ENCODE measurements at regions not wholly inside any gene's neighbourhood (a gene's known extent, or its start where the extent isn't known, plus 50 kb on each side); places are given as distances from the start of the nearest gene placed in this dataset.
"Not testable (repeated sequence)": the region's sequence is repeated elsewhere in the genome, so short reads cannot be mapped to it uniquely, and the experiment has no call there.

DNA sequence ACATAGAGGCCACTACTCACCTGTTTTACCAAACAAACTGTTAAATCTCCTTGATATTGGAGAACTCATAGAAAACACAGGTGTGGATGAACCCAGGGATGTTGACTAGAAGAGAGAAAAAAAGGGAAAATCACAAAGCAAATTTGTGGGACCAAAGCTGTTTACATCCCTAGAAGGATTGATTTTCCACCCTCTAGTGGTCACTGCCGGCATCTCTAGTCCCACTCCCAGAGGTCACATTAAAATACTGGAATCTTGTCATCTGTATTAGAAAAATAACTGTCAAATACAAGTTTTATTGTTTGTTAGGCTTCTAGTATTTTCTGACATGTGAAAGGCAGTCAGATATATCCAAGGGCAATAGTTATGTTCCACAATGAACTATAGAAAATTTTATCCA lies 469.7 kb downstream of the FOXD4L4 start:
- H3K36me3 ChIP-seq (ENCODE audit: insufficient read depth, low read length); H3K4me1 Mint-ChIP-seq (ENCODE audit: low read depth); H3K4me3 Mint-ChIP-seq; H3K36me3 Mint-ChIP-seq (ENCODE audit: low read depth); ATAC-seq (ENCODE audit: poor library complexity); H3K27me3 ChIP-seq (ENCODE audit: control insufficient read depth in 1 of 2, insufficient read depth in 2 of 2, low read length in 2 of 2); DNase-seq; intact Hi-C loops (cut with DNase I, micrococcal nuclease); H3K9me3 Mint-ChIP-seq; H3K27ac Mint-ChIP-seq; H3K9me3 ChIP-seq (ENCODE audit: control insufficient read depth in 1 of 2, insufficient read depth in 1 of 2, low read length in 2 of 2); H3K4me1 ChIP-seq (ENCODE audit: insufficient read depth, low read length); POLR2A ChIA-PET; CTCF ChIA-PET; H3K27ac ChIP-seq (ENCODE audit: low read depth in 1 of 2, low read length in 2 of 2); H3K4me3 ChIP-seq (ENCODE audit: low read length); H3K27me3 Mint-ChIP-seq: not testable (repeated sequence)

DNA sequence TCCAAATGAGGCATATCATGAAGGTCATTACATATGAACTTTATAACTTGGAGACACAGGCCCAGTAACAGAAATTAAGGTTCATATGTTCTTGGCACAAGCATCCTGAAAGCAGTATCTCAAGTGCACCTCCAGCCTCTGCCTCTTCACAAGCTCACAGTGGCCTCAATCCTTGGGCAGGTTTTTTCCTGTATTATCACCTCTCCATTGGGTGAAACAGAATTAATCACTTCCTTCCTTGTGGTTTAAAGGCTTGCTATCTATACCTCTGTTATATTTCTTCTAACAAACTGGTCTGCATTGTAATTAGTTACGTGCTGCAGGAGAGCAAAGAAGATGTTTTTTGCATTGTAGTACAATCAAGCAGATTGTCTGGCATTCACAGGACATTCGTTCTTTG lies 471.0 kb downstream of the FOXD4L4 start:
- H3K36me3 Mint-ChIP-seq (ENCODE audit: low read depth); intact Hi-C loops (cut with DNase I, micrococcal nuclease); H3K4me3 Mint-ChIP-seq; DNase-seq; H3K27ac ChIP-seq (ENCODE audit: low read depth in 1 of 2, low read length in 2 of 2); H3K4me1 ChIP-seq (ENCODE audit: insufficient read depth, low read length); H3K27me3 Mint-ChIP-seq; H3K9me3 Mint-ChIP-seq; H3K27me3 ChIP-seq (ENCODE audit: control insufficient read depth in 1 of 2, insufficient read depth in 2 of 2, low read length in 2 of 2); H3K9me3 ChIP-seq (ENCODE audit: control insufficient read depth in 1 of 2, insufficient read depth in 1 of 2, low read length in 2 of 2); POLR2A ChIA-PET; CTCF ChIA-PET; H3K27ac Mint-ChIP-seq; H3K4me1 Mint-ChIP-seq (ENCODE audit: low read depth); H3K4me3 ChIP-seq (ENCODE audit: low read length); H3K36me3 ChIP-seq (ENCODE audit: insufficient read depth, low read length); ATAC-seq (ENCODE audit: poor library complexity): not testable (repeated sequence)

DNA sequence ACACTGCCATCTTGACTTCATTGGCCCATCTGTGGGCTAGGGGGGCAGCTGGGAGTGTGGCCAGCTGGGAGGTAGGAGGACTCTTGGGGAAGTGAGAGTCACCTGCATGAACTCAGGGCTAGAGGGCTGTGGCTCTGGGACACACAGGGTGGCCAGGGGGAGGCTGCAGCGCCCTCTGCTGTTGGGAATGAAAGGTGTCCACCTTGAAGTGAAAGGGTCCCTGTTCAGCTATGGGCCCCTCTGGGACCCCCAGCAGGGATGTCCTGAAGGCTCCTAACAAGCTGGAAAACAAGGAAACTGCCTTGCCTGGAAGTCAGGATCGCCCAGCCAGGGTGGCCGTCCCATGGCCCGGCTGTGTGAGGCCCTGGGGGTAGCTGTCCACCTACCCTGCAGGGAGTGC lies 507.8 kb downstream of the FOXD4L4 start:
- H3K27ac ChIP-seq (ENCODE audit: low read depth in 1 of 2, low read length in 2 of 2); ATAC-seq (ENCODE audit: poor library complexity); H3K27me3 Mint-ChIP-seq; CTCF ChIA-PET; H3K36me3 ChIP-seq (ENCODE audit: insufficient read depth, low read length); H3K27me3 ChIP-seq (ENCODE audit: control insufficient read depth in 1 of 2, insufficient read depth in 2 of 2, low read length in 2 of 2); H3K4me3 ChIP-seq (ENCODE audit: low read length); POLR2A ChIA-PET; H3K4me3 Mint-ChIP-seq; H3K4me1 ChIP-seq (ENCODE audit: insufficient read depth, low read length); H3K9me3 ChIP-seq (ENCODE audit: control insufficient read depth in 1 of 2, insufficient read depth in 1 of 2, low read length in 2 of 2); H3K4me1 Mint-ChIP-seq (ENCODE audit: low read depth); H3K36me3 Mint-ChIP-seq (ENCODE audit: low read depth); H3K27ac Mint-ChIP-seq; intact Hi-C loops (cut with DNase I, micrococcal nuclease); H3K9me3 Mint-ChIP-seq: not testable (repeated sequence)
- DNase-seq: peak in 1 of 14 experiments; percentile 2

DNA sequence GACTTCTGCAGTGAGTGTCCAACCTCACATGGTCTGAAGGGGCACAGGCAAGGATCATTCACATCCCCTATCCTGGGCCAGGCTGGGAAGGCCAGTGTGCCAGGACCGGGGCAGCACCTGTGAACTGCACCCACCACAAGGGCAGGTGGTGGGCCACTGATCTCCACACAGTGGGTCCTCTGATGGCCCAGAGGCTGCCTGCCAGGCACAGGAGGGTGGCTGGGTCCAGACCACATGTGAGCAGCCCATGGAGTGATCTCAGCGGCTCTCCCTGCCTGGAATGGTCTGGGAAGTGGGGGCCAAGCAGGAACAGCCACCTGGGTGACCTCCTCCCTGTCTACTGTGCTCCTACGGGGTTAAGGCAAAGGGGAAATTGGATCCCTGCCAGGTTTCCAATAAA lies 508.5 kb downstream of the FOXD4L4 start:
- POLR2A ChIA-PET; H3K4me3 ChIP-seq (ENCODE audit: low read length); H3K27ac Mint-ChIP-seq; H3K27me3 ChIP-seq (ENCODE audit: control insufficient read depth in 1 of 2, insufficient read depth in 2 of 2, low read length in 2 of 2); H3K9me3 ChIP-seq (ENCODE audit: control insufficient read depth in 1 of 2, insufficient read depth in 1 of 2, low read length in 2 of 2); intact Hi-C loops (cut with DNase I, micrococcal nuclease); H3K36me3 Mint-ChIP-seq (ENCODE audit: low read depth); H3K4me1 Mint-ChIP-seq (ENCODE audit: low read depth); H3K4me3 Mint-ChIP-seq; ATAC-seq (ENCODE audit: poor library complexity); H3K9me3 Mint-ChIP-seq; CTCF ChIA-PET; H3K4me1 ChIP-seq (ENCODE audit: insufficient read depth, low read length); H3K36me3 ChIP-seq (ENCODE audit: insufficient read depth, low read length); H3K27me3 Mint-ChIP-seq; DNase-seq; H3K27ac ChIP-seq (ENCODE audit: low read depth in 1 of 2, low read length in 2 of 2): not testable (repeated sequence)

DNA sequence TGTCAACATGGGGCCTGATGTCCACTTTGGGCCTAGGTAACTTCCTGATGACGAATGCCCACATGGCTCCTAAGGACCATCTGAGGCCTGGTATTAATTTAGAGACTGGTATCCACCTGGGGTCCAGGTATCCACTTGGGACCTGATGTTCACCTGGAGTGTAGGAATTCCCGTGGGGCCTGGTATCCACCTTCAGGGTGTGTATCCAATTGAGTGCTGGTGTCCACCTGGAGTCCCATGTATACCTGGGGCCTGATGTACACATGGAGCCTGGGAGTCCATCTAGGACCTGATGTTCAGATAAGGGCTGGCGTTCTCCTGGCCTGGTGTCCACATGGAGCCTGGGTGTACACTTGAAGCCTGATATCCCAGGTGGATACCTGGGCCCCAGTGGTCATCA lies 520.6 kb downstream of the FOXD4L4 start:
- CTCF ChIA-PET; H3K36me3 Mint-ChIP-seq (ENCODE audit: low read depth); H3K27me3 ChIP-seq (ENCODE audit: control insufficient read depth in 1 of 2, insufficient read depth in 2 of 2, low read length in 2 of 2); H3K27ac ChIP-seq (ENCODE audit: low read depth in 1 of 2, low read length in 2 of 2); H3K4me1 Mint-ChIP-seq (ENCODE audit: low read depth); H3K4me3 ChIP-seq (ENCODE audit: low read length); H3K27ac Mint-ChIP-seq; H3K27me3 Mint-ChIP-seq; intact Hi-C loops (cut with DNase I, micrococcal nuclease); POLR2A ChIA-PET; H3K4me1 ChIP-seq (ENCODE audit: insufficient read depth, low read length); H3K36me3 ChIP-seq (ENCODE audit: insufficient read depth, low read length); DNase-seq; H3K9me3 Mint-ChIP-seq; H3K4me3 Mint-ChIP-seq; H3K9me3 ChIP-seq (ENCODE audit: control insufficient read depth in 1 of 2, insufficient read depth in 1 of 2, low read length in 2 of 2); ATAC-seq (ENCODE audit: poor library complexity): not testable (repeated sequence)

DNA sequence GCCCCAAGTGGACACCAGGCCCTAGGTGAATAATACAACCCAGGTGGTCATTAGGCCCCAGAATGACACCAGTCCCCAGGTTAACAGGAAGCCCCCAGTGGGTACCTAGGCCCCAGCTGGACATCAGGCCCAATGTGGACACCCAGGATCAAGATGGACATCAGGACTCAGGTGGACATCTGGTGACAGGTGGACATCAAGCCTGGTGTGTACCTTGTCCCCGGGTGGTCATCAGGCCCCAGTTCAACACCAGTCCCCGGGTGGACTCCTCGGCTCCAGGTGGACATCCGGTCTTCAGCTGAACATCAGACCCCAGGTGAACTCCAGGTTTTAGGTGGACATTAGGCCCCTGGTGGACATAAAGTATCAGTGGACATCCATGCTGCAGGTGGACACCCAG lies 524.6 kb downstream of the FOXD4L4 start:
- H3K27ac ChIP-seq (ENCODE audit: low read depth in 1 of 2, low read length in 2 of 2); H3K36me3 ChIP-seq (ENCODE audit: insufficient read depth, low read length); H3K27me3 ChIP-seq (ENCODE audit: control insufficient read depth in 1 of 2, insufficient read depth in 2 of 2, low read length in 2 of 2); DNase-seq; POLR2A ChIA-PET; H3K4me3 ChIP-seq (ENCODE audit: low read length); H3K36me3 Mint-ChIP-seq (ENCODE audit: low read depth); H3K27ac Mint-ChIP-seq; H3K9me3 Mint-ChIP-seq; H3K4me1 Mint-ChIP-seq (ENCODE audit: low read depth); ATAC-seq (ENCODE audit: poor library complexity); H3K4me3 Mint-ChIP-seq; H3K4me1 ChIP-seq (ENCODE audit: insufficient read depth, low read length); CTCF ChIA-PET; intact Hi-C loops (cut with DNase I, micrococcal nuclease); H3K27me3 Mint-ChIP-seq: not testable (repeated sequence)
- H3K9me3 ChIP-seq (ENCODE audit: control insufficient read depth in 1 of 2, insufficient read depth in 1 of 2, low read length in 2 of 2): peaks cover 0 to 26% of the 10 kb centered on the region in 2 experiments

DNA sequence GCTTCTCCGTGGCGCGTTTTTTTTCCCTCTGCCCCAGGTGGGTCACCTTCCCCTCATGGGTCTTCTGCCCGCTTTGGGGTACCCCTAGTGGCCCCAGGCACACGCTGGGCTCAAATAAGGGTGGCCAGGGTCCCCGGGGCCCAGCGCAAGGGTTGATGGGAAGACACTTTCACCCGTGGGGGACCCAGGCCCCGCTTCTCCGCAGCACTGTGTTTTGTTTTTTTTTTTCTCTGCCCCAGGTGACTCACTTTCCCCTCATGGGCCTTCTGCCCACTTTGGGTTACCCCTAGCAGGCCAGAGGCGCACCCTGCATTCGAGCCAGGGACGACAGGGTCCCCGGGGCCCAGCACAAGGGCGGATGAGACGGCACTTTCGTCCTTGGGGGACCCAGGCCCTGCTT lies 526.7 kb downstream of the FOXD4L4 start:
- not testable (repeated sequence) for H3K27me3 Mint-ChIP-seq

More for the DNA sequence above, 526.7 kb downstream of the FOXD4L4 start:
- H3K4me1 Mint-ChIP-seq (ENCODE audit: low read depth); DNase-seq; POLR2A ChIA-PET; H3K27ac ChIP-seq (ENCODE audit: low read depth in 1 of 2, low read length in 2 of 2); CTCF ChIA-PET; H3K36me3 Mint-ChIP-seq (ENCODE audit: low read depth); ATAC-seq (ENCODE audit: poor library complexity); H3K27ac Mint-ChIP-seq; H3K36me3 ChIP-seq (ENCODE audit: insufficient read depth, low read length); H3K4me3 ChIP-seq (ENCODE audit: low read length); H3K27me3 ChIP-seq (ENCODE audit: control insufficient read depth in 1 of 2, insufficient read depth in 2 of 2, low read length in 2 of 2); H3K4me3 Mint-ChIP-seq; intact Hi-C loops (cut with DNase I, micrococcal nuclease); H3K9me3 Mint-ChIP-seq; H3K4me1 ChIP-seq (ENCODE audit: insufficient read depth, low read length): not testable (repeated sequence)
- peaks cover 0 to 35% of the 10 kb centered on the region in 2 experiments for H3K9me3 ChIP-seq (ENCODE audit: control insufficient read depth in 1 of 2, insufficient read depth in 1 of 2, low read length in 2 of 2)
